ENCODE measurements at regions not wholly inside any gene's neighbourhood (a gene's known extent, or its start where the extent isn't known, plus 50 kb on each side); places are given as distances from the start of the nearest gene placed in this dataset.

DNA sequence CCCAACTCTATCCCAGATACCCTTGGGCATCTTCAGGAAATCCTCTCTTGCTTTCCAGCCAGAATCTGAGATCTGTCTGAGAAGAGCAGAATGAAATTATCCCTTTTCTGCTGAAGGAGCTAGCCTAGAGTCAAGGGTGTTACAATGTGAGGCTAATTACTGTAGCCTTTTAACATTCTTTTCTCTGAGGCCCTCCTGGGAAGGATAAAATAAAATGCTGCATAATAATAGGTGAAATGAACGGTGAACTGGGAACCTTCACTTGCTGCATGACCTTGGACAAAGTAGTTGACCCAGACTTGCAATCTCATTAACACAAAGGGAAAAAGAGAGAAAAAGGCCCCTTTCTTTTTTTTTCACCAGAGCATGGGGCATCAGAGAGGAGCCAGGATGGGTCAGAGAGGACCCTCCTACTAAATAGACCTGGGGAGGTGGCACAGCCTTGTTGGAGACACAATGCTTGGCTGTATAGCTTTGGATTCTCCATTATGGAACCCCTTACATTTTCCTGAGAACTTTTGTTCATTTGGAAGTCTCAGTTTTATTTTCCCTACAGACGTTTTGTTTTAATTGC, 137.0 kb upstream of the LIPC start:
- no peak for DNase-seq (ENCODE audit: extremely low read depth in 1 of 2, low read depth in 1 of 2)

DNA sequence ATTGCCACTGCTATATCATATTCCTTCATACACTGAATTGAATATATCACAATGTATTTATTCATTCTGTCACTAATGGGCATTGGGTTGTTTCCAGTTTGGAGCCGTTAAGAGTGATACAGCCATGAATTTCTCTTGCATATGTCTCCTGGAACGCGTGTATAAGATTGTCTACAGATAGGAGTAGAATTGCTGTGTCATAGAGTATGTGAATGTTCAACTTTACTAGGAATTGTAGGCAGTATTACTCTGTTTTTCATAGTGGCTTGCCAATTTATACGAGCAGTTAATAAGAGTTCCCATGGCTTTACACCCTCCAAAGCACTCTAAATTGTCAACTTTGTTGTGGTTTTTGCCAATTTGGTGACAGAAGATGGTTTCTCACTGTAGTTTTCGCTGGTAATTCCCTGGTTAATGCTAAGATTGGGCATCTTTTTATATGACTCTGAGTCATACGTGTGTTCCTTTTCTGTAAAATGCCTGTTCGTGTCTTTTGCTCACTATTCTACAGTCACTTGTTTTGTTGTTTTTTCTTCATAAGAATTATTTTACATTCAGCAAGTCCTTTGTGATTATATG, 136.1 kb upstream of the LIPC start:
- DNase-seq (ENCODE audit: extremely low read depth in 1 of 2, low read depth in 1 of 2), result no peak

DNA sequence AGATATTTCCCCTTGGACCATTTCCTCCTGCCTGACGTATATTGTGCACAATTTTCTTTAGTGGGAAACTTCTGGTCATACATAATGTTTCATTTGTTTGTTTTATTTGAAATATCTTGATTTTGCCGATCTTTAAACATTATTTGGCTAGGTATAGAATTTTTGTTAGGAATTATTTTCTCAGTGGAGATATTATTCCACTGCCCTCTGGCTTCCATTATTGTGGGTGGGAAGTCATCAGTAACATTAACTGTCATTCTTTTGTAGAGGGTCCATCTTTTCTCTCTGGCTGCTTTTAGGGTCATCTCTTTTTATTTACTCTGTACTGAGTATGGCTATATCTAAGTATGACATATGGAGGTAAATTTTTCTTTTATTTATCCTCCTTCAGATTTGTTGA, 135.5 kb upstream of the LIPC start:
- DNase-seq (ENCODE audit: extremely low read depth in 1 of 2, low read depth in 1 of 2), result no peak

DNA sequence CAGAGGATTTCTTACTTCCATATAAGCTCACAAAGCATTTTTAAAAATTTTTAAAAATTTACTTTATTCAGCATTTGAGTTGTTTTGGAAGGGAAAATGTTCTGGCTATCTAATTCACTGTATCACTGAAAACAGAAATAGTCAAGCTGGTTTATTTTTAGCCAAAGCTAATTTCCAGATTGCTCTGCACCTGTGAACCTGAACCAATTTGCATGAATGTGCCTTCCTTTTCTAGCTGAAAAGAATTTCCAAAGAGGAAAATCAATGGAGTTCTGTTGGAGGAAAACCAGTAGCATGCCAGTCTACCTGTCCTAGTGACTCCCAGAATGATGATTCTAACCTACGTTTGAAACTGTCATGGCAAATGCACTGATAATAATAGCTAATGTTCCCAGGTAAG, 134.2 kb upstream of the LIPC start:
- no peak for DNase-seq (ENCODE audit: extremely low read depth in 1 of 2, low read depth in 1 of 2)

DNA sequence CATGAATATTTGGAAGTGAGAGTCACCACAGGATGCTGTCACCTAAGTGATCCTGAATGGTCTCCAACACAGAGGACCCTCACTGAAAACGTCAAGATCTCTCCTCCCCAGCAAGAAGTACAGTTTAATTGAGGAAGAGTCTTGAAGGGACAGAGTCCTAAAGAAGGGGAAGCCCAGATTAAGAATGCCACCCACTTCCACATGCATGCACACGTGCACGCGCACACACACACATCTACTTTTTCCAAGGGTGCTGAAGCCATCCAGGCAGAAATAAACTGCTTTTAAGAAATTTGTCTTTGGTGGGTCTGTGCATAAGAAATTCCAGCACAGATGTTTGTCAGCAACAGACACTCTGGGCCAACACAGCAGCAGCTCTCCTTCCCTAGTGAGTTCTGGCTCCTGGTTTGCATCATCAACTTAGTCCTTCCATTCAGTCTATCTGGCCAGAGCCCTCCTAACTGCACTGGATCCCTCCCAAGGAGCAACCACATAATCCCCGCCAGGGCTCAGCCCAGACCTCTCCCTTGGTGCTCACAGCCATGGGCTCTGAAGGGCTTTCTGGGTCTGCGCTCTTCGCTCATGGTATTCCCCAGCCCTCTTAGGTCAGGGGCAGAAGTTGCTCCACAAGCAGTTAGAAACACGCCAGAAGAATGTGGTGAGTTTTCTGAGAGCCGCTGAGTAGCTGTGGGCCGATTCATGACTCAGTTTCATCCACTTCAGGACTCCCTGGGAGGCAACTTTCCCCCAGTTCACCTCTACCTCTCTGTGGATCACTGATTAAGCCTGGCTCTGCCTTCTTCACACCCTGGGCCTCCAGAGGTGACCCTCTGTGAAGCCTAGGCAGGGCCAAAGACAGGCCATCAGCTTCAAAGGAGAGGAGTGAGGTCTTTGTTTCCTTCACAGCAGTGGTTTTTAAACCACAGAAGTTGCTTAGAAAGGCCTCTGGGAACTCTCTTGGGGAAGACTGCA, 132.6 kb upstream of the LIPC start:
- DNase-seq (ENCODE audit: extremely low read depth in 1 of 2, low read depth in 1 of 2), result no peak

DNA sequence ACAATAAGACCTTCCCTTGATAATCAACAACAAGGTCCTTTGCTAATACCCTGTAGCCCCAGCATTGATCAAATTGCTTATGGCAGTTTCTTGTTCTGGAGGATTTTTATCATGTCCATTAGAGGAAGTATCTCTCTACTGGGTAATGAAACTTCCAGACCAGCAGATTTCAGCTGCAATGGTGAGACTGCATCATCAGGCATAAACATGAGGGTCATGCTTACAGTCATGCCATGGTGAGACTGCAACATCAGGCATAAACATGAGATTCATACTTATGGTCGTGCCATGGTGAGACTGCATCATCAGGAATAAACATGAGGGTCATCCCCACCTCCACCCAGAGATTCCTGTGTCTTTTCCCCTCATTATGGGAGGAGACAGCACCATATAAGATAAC, 129.0 kb upstream of the LIPC start:
- no peak for DNase-seq (ENCODE audit: extremely low read depth in 1 of 2, low read depth in 1 of 2)

DNA sequence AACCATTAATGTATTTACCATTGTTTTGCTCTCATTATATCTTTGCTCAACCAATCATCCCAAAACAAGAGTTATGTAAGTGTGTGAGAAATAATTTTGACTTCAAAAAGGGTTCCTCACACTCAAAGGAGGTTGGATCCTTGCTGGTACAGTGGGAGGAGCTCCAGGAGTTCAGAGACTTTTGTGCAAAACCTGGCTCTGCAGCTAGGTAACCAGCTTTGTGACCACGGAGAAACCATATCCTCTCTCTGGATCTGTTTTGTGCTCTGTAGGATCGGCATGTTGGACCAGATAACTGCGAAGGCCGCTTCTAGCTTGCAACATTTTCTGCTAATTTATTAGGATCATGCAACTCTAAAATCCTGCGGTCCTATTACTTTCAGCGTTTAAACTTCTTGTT, 128.6 kb upstream of the LIPC start:
- DNase-seq (ENCODE audit: extremely low read depth in 1 of 2, low read depth in 1 of 2), result no peak

DNA sequence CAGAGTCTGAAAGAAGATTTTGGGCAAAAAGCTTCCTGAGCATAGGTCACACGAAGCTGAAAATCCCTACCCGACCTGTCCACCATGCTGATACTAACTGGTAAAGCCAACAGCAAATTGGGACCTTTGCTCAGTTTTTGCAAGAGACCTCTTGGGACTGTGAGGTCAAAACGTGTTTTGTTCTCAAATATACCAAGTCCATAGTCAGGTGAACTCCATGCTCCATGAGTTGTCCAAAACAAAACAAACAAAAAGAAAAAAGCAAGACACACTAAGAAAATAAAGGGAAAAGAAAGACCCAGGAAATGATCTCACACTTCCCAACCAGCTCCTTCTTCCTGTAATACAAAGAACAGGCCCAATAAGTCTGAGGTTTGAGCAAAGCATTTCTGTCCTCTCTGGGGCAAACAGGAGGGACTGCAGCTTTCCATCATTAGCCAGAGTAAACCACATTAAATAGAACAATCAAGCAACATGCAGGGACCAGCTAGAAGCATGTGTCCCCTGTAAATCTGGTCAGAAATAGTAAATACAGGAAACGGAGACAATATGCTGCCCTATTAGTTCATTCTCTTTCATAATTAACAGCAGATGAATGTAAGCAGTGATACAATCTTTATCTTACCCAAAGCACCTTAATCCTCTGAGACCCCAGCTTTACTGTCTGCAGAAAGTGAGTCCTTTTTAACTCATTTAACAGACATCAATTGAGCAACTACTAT, 125.0 kb upstream of the LIPC start:
- DNase-seq (ENCODE audit: extremely low read depth in 1 of 2, low read depth in 1 of 2), result no peak

DNA sequence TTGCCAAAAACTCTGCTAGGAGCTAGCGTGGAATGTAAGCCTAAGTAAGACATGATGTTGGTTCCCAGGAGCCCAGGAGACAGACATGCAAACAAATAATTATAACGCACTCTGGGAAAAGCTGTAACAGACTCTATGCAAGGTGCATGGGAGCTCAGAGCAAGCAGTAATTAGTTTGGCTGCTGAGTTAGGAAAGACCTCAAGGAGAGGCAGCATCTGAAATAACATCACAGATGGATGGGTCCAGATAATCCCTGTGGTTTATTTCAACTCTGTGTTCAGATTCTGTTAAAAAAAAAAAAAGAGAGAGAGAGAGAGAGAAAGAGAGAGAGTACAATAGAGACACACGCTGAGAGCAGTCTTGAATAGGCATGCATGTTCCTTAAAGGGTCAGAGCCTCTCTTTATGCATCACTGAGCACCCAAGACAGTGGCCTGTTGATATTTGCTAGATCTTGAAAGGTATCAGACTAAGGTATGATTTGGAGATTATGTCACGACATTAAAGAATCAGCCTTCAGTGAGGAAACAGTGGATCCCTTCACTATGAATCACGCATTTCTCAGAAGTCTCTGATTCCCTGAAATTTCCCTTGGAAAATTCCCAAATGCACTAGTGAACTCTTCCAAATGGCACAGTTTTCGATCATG, 124.4 kb upstream of the LIPC start:
- no peak for DNase-seq (ENCODE audit: extremely low read depth in 1 of 2, low read depth in 1 of 2)

DNA sequence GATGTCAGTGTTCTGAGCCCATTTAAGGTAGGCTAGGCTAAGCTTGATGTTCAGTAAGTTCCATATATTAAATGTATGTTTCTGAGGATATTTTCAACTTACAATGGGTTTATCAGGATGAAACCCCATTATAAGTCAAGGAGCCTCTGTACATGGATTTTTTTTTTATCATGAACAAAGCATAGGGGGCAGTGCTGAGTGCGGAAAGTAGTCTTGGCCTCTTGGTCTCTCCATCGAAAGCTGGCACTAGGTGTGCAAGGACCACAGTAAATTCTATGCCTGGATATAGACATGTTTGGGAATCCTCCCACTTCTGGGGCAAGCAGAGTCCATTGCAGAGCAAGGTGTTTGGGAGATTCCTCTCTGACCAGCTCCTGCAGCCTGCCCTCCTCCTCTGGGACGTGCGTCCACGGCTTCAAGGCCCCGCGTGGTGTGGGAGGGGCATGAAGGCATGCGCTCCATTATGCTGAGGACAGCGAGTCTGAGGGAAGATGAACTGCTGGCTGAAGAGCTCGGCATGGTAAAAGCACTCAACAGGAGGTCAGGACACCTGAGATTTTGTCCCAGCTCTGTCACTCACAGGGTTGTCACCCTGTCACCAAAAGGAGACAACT, 122.9 kb upstream of the LIPC start:
- DNase-seq (ENCODE audit: extremely low read depth in 1 of 2, low read depth in 1 of 2), result no peak

DNA sequence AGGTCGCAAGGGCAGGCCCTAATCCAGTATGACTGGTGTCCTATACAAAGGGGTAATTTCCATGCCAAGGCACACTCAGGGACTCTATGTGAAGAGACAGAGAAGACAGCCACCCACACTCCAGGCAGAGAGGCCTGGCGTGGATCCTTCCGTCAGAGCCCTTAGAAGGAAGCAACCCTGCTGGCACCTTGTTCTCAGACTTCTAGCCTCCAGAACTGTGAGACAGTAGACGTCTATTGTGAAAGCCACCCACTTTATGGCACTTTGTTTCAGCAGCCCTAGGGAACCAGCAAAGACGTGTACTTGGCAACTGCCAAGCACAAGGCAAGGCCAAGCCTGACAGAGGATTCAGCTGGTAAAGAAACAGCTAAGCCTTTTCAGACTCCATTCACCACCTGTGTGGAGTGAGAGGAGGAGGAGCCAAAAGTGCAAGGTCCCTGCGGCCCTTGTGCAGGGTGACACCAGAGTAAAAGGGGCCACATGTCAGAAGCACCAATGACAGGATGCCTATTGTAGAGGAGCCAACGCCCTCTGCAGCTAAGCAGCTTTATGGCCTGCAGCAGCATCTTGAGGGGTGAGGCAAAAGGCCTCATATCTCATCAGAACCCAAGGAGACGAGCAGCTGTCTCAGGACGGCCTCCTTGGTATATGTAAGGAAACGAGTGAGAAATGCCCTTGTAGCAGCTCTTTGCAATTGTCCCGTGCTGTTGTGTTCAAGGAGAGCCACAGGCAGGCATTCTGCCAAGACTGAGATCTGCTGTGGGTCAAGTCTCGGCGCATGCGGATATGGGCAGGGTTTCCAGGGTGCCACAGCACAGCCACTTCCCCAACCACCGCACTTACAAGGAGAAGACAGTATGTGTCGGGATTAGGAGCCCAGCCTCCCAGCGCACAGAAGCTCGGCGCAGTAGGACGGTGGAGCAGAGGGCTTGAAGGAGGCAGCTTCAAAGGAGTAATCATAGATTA, 121.5 kb upstream of the LIPC start:
- DNase-seq (ENCODE audit: extremely low read depth in 1 of 2, low read depth in 1 of 2), result no peak

DNA sequence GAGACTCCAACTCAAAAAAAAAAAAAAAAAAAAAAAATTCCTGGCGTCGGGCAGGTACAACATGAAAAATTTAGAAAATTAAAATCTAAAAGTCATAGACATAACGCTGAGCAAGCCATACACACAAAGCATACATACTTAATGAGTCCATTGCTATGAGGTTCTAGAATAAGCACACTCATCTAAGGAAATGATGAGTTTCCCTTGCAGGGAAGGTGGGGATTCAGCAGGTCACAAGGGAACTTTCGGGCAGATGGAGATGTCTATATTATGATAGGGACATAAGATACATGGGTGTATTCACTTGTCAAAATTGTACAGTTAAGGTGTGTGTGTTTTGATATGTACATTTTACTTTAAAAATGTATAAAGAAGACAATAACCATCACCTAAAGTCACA, 120.2 kb upstream of the LIPC start:
- DNase-seq (ENCODE audit: extremely low read depth in 1 of 2, low read depth in 1 of 2), result no peak

DNA sequence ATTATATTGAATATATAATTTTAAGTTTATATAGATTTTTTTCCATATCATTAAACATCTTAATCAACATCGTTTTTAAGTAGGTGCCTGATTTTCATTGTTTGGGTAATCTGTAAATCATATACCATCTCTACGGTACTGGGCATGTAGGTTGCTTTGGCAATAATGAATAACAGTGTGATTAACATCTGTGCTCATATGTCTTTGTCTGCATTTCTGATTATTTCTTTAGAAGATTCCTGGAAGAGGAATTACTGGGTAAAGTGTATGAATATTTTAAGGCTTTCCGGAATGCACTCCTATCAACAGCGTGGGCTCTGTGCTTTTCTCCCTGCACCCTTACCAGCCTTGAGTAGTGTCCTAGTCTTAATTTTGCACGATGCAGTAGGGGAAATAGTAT, 119.8 kb upstream of the LIPC start:
- no peak for DNase-seq (ENCODE audit: extremely low read depth in 1 of 2, low read depth in 1 of 2)

DNA sequence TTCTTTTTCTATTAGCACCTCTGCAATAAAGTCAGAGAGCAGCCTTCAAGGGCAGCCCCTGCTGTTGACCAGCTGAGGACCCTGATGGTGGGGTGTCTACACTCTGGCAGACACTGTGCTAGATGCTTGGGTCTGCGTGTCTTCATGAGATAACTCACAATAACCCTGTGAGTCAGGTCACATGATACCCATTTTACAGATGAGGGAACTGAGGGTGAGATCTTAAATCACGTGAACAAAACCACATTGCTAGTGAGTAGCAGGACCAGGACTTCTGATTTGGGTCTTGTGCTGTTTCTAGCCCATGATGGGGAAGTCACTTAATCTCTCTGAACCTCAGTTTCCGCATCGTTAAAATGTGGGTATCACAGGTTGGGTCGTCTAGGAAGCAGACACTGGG, 118.5 kb upstream of the LIPC start:
- no peak for DNase-seq (ENCODE audit: extremely low read depth in 1 of 2, low read depth in 1 of 2)

DNA sequence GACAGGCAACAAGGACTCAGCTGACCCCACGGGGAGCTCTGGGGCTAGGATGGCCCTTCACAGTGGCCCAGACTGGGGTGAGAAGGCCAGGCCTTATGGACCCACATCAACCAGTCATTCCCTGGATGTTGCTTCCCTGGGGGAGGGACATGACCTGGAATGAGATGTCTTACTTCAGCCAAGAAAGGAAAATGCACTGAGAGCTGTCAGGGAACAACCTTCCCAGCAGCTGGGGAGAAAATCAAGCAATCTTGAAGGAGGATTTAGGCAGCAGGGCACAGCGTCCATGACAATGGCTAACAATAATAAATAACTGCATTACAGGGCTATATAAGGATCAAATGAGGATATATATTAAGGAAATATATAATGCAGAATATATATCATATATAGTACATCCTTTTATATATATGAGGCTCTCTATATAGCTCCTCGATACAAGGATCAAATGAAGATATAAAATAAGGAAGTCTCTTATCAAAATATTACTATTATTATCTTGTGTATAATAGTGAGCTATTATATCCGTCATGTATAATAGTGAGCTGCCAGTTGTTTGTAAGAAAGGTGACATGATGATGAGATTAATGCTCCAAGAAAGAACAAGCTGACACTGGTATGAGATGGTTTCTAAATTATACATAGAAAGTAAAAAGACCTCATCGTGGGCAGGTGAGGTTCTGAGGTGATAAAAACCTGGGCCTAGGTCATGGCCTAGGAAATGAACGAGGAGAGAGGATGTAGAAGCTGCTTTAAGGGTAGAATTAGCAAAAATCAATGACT, 117.8 kb upstream of the LIPC start:
- no peak for DNase-seq (ENCODE audit: extremely low read depth in 1 of 2, low read depth in 1 of 2)

DNA sequence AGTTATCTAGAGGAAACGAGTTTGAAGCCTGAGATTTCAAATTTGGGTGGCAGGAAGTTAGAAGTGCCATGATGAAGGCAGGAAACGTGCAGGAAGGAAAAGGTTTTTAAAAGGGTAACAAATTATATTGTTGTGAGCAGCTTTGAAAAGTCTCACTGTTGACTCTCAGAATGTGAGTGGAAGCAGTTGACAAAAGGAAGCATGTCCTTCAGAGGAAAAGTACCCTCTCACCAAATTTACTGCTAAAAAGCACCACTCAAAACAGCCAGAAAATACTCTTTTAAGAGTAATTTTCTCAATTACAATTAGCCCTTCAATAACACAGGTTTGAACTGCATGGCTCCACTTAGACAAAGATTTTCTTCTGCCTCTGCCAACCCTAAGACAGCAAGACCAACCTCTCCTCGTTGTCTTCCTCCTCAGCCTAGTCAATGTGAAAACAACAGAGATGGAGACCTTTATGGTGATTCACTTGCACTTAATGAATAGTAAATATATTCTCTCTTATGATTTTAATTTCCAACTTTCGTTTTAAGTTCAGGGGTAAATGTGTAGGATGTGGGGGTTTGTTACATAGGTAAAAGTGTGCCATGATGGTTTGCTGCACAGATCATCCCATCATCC, 117.1 kb upstream of the LIPC start:
- DNase-seq (ENCODE audit: extremely low read depth in 1 of 2, low read depth in 1 of 2), result no peak

DNA sequence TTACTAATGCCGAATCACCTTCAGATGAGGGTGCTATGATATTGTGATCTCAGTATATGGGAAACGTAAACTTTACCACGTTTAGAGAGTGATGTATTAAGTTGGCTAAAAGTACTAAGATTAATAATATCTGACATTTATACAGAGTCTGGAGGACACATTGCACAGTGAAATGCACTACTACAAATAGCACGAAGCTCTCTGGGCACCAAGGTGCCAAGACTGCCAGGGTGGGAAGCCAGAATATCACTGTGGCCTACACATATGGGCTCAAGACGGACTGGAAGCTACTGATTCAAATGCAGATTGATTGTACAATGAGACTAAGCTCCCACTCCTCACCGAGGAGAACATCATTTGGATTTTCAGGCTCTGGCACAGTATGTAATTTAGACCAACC, 113.3 kb upstream of the LIPC start:
- no peak for DNase-seq (ENCODE audit: extremely low read depth in 1 of 2, low read depth in 1 of 2)

DNA sequence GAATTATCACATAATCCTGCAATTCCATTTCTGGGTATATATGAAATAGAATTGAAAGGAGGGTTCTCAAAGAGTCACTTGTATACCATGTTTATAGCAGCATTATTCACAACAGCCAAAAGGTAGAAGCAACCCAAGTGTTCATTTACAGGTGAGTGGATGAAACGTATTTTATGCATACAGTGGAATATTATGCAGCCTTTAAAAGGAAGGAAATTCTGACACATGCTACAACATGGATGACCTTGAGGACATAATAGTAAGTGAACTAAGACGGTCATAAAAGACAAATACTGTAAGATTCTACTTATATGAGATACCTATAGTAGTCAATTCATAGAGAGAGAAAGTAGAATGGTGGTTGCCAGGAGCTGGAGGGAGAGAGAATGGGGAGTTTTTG, 110.8 kb upstream of the LIPC start:
- DNase-seq (ENCODE audit: extremely low read depth in 1 of 2, low read depth in 1 of 2), result no peak

Measured in activated CD8-positive, alpha-beta memory T cell treated with anti-CD3 and anti-CD28 coated beads for 1 hour (primary cell).